SK-N-MC (cell line): ENCODE measurements at regions not wholly inside any gene's neighbourhood (a gene's known extent, or its start where the extent isn't known, plus 50 kb on each side); places are given as distances from the start of the nearest gene placed in this dataset.

Experiments
- EZH2 ChIP-seq: fragments of 200-600 bp; sonication (generic); IDR thresholded peaks from one replicate; pipeline ENCODE4 v1.6.1; 2017; ENCODE audit warnings: antibody characterized with exemption
- FOXP2 ChIP-seq: optimal IDR thresholded peaks from 2 replicates; pipeline ENCODE3; 2011; ENCODE audit warnings: mild to moderate bottlenecking, moderate library complexity; ENCODE audit not compliant: insufficient read depth; ENCODE audit errors: extremely low read length, control extremely low read depth
- POLR2AphosphoS5 ChIP-seq: IDR thresholded peaks from 2 replicates; pipeline ENCODE4 v1.6.1; 2012; ENCODE audit warnings: mild to moderate bottlenecking, low read depth, low read length, borderline replicate concordance

DNA sequence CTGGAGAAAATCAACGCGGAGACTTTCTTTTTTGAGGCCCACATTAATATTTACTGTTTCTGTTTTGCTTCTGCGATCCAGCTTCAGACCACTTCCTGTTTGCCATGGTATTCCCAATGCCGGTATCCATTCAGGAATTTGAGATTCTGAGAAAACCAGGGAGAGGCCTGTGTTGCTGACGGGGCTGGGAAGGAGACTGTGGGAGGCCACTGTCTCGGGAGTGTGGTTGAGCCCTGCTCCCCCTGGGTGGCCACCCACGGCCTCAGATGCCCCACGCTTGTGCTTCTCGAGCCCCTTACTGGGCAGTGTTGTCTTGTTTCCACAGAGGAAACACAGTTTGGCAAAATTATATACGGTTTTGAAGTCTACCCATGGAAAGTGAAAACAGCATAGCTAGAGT is 403.6 kb upstream of the IRX2 start:
- no peak for TF ChIP-seq EZH2
- TF ChIP-seq POLR2AphosphoS5: no peak
- TF ChIP-seq FOXP2: no peak
